Right lobe of liver (tissue), 4 donors: ENCODE measurements at regions not wholly inside any gene's neighbourhood (a gene's known extent, or its start where the extent isn't known, plus 50 kb on each side); places are given as distances from the start of the nearest gene placed in this dataset.

Experiments used
- CTCF ChIP-seq, 4 donors: fragments of 200-600 bp in 3 of 4; fragments of 450-650 bp in 1 of 4; IDR thresholded peaks; one replicate each; pipeline versions ENCODE4 v1.5.1 to v1.8.0; 2016 to 2022; ENCODE audit warnings: antibody characterized with exemption in 4 of 4, mild to moderate bottlenecking in 2 of 4
- POLR2A ChIP-seq: fragments of 450-650 bp; IDR thresholded peaks from one replicate; pipeline ENCODE4 v1.6.1; 2017; ENCODE audit warnings: antibody characterized with exemption, mild to moderate bottlenecking
- donor health status: DM: no; HTN: no; CAD: no.
- donor health status: DM: no; HTN: no; CAD: no.
- donor health status: DM: no; HTN: yes; CAD: no.

GRCh38 chr4:83932750-83933391 lies 397.0 kb downstream of the GPAT3 start:
- TF ChIP-seq CTCF (IDR thresholded peaks at IDR 0.05), result no peak
- TF ChIP-seq POLR2A, result no peak
